Liver (tissue), 8 donors: ENCODE measurements at regions not wholly inside any gene's neighbourhood (a gene's known extent, or its start where the extent isn't known, plus 50 kb on each side); places are given as distances from the start of the nearest gene placed in this dataset.

Source experiments
- DNase-seq: peaks from one replicate; pipeline ENCODE4 v3.0.0-alpha.2; 2017; ENCODE audit warnings: low spot score
- H3K27ac ChIP-seq, 2 donors: one replicate each; pipeline ENCODE4 v1.7.0; 2013; ENCODE audit warnings: inconsistent platforms in 2 of 2, low read length in 2 of 2, control low read depth in 1 of 2, low read depth in 1 of 2, mild to moderate bottlenecking in 1 of 2
- H3K27me3 ChIP-seq, 4 donors: one replicate each; pipeline versions ENCODE4 v1.6.1 to v1.7.0; 2013; ENCODE audit warnings: low read length in 3 of 4, inconsistent platforms in 1 of 4, mild to moderate bottlenecking in 1 of 4, moderate library complexity in 1 of 4; ENCODE audit not compliant: control insufficient read depth in 4 of 4, insufficient read depth in 4 of 4
- H3K36me3 ChIP-seq, 4 donors: one replicate each; pipeline versions ENCODE4 v1.6.1 to v1.7.0; 2013; ENCODE audit warnings: low read length in 3 of 4, mild to moderate bottlenecking in 3 of 4, low read depth in 1 of 4, moderate library complexity in 1 of 4; ENCODE audit not compliant: control insufficient read depth in 4 of 4, insufficient read depth in 3 of 4
- H3K4me1 ChIP-seq, 4 donors: one replicate each; pipeline versions ENCODE4 v1.6.1 to v1.7.0; 2013; ENCODE audit warnings: low read length in 3 of 4, mild to moderate bottlenecking in 3 of 4, moderate library complexity in 1 of 4; ENCODE audit not compliant: control insufficient read depth in 4 of 4, insufficient read depth in 4 of 4
- H3K4me3 ChIP-seq, 3 donors: one replicate each; pipeline versions ENCODE4 v1.6.1 to v1.7.0; 2013; ENCODE audit warnings: low read length in 3 of 3, control low read depth in 1 of 3, low read depth in 1 of 3, mild to moderate bottlenecking in 1 of 3
- H3K9ac ChIP-seq, 2 donors: one replicate each; pipeline ENCODE4 v1.7.0; 2013; ENCODE audit warnings: low read length in 2 of 2, mild to moderate bottlenecking in 2 of 2, moderate library complexity in 2 of 2, control low read depth in 1 of 2, low read depth in 1 of 2
- H3K9me3 ChIP-seq, 4 donors: one replicate each; pipeline versions ENCODE4 v1.6.1 to v1.7.0; 2013; ENCODE audit warnings: low read length in 3 of 4; ENCODE audit not compliant: control insufficient read depth in 4 of 4
- EGR1 ChIP-seq, 2 donors: IDR thresholded peaks; 2 replicates each; pipeline ENCODE4 v1.6.1; 2016 to 2018; ENCODE audit warnings: antibody characterized with exemption in 2 of 2, low read depth in 2 of 2
- FOXA1 ChIP-seq: IDR thresholded peaks from 2 replicates; pipeline ENCODE4 v1.6.1; 2016; ENCODE audit warnings: antibody characterized with exemption
- FOXA2 ChIP-seq: IDR thresholded peaks from 2 replicates; pipeline ENCODE4 v1.6.1; 2016; ENCODE audit warnings: antibody characterized with exemption
- GABPA ChIP-seq, 2 donors: IDR thresholded peaks in 1 of 2; conservative IDR thresholded peaks in 1 of 2; 2 replicates each; pipeline ENCODE4 v1.6.1; 2016; ENCODE audit warnings: antibody characterized with exemption in 2 of 2, mild to moderate bottlenecking in 1 of 2, moderate library complexity in 1 of 2
- HNF4A ChIP-seq, 2 donors: conservative IDR thresholded peaks; 2 replicates each; pipeline ENCODE4 v1.6.1; 2016; ENCODE audit warnings: antibody characterized with exemption in 2 of 2, mild to moderate bottlenecking in 2 of 2
- HNF4G ChIP-seq: IDR thresholded peaks from 2 replicates; pipeline ENCODE4 v1.6.1; 2016; ENCODE audit warnings: antibody characterized with exemption
- JUND ChIP-seq, 2 donors: IDR thresholded peaks; 2 replicates each; pipeline ENCODE4 v1.6.1; 2016; ENCODE audit warnings: antibody characterized with exemption in 2 of 2
- NR2F2 ChIP-seq: IDR thresholded peaks from 2 replicates; pipeline ENCODE4 v1.6.1; 2016; ENCODE audit warnings: antibody characterized with exemption
- RAD21 ChIP-seq, 2 donors: IDR thresholded peaks; 2 replicates each; pipeline ENCODE4 v1.6.1; 2016; ENCODE audit warnings: antibody characterized with exemption in 2 of 2, mild to moderate bottlenecking in 2 of 2
- RXRA ChIP-seq, 2 donors: IDR thresholded peaks; 2 replicates each; pipeline ENCODE4 v1.6.1; 2017 to 2018; ENCODE audit warnings: antibody characterized with exemption in 2 of 2, mild to moderate bottlenecking in 1 of 2
- SP1 ChIP-seq: IDR thresholded peaks from 2 replicates; pipeline ENCODE4 v1.6.1; 2018; ENCODE audit warnings: antibody characterized with exemption, mild to moderate bottlenecking
- TAF1 ChIP-seq: conservative IDR thresholded peaks from 2 replicates; pipeline ENCODE4 v1.6.1; 2016; ENCODE audit warnings: antibody characterized with exemption, mild to moderate bottlenecking
- YY1 ChIP-seq: IDR thresholded peaks from 2 replicates; pipeline ENCODE4 v1.6.1; 2016; ENCODE audit warnings: antibody characterized with exemption, mild to moderate bottlenecking
- WGBS: extraction: QIAGEN DNeasy Blood & Tissue Kit; methylation state at CpG from one replicate; pipeline ENCODE4 v1.1.7; 2013; 5-methylcytosine and 5-hydroxymethylcytosine counted together
- TF ChIP-seq, protein P1 (sequence below): IDR thresholded peaks from 2 replicates; pipeline ENCODE4 v1.6.1; 2016; ENCODE audit warnings: antibody characterized with exemption
- TF ChIP-seq, protein P2 (sequence below): IDR thresholded peaks from 2 replicates; pipeline ENCODE4 v1.6.1; 2016; ENCODE audit warnings: antibody characterized with exemption
- TF ChIP-seq, protein P3 (sequence below): IDR thresholded peaks from 2 replicates; pipeline ENCODE4 v1.6.1; 2016; ENCODE audit warnings: antibody characterized with exemption
- TF ChIP-seq, protein P4 (sequence below): IDR thresholded peaks from 2 replicates; pipeline ENCODE4 v1.6.1; 2016; ENCODE audit warnings: antibody characterized with exemption, mild to moderate bottlenecking
- TF ChIP-seq, protein P5 (sequence below): fragments of 150-350 bp; IDR thresholded peaks from 2 replicates; pipeline ENCODE4 v1.5.1; 2017; ENCODE audit warnings: improper control_type of control experiment, low read depth, low read length; ENCODE audit not compliant: missing input control
- donor health status: healthy.
- donor health status: healthy.
- donor health status: healthy.
- donor health status: healthy.
- donor health status: healthy.

DNA sequence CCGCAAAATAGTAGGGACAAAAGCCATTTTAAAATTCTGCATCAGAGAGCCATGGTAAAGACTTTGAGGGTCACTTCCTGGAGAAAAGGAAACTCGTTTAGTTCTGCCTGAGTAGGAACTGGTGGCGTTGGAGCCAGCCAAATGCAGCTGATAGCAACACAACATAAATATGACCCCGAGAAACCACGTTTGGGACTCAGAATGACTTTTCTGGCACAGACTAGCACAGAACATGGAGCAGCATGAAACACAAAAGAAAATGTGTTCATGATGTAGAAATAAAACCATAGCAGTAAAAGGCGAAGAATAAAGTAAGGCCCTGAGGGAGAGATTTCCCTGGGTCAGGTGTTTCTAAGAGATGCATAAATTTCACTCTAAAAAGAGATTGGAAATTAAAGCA is 149.2 kb upstream of the KLHL29 start:
- no peak for TF ChIP-seq HNF4A (conservative IDR thresholded peaks at IDR 0.05)
- no peak for TF ChIP-seq YY1
- no peak for TF ChIP-seq FOXA2
- Histone ChIP-seq H3K27me3 (no peaks in the 10 kb centered on the region), H3K9me3 (no peaks in the 10 kb centered on the region), H3K27ac (no peak overlapping the region), H3K9ac (no peak overlapping the region), H3K4me3 (no peak overlapping the region), H3K4me1 (peaks cover 2 to 11% (median 3%) of the 10 kb centered on the region in 4 donors), H3K36me3 (no peaks in the 10 kb centered on the region)
- 76% methylated on average over 6 of the region's 6 CpGs for WGBS
- DNase-seq: no peak

DNA sequence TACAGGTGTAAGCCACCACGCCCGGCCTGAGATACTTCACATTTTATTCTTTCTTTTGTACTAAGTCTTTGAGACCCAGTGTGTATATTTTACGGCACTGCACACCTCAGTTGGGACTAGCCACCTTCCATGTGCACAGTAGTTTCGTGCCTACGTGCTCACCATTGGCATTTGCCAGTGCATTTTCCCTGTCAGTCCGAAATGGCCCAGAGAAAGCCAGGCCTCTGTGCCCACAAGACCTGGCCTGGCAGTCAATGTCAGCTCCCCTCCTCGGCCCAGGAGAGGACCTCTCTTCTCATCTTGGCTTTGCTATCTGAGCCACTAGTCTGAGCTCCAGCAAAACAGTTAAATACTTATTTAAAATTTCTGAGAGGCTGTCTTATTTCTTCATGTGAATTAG is 147.8 kb upstream of the KLHL29 start:
- no peak overlapping the region for H3K27ac ChIP-seq
- H3K4me3 ChIP-seq: no peak overlapping the region
- H3K27me3 ChIP-seq: no peaks in the 10 kb centered on the region
- H3K9ac ChIP-seq: no peak overlapping the region
- H3K36me3 ChIP-seq: no peaks in the 10 kb centered on the region
- no peaks in the 10 kb centered on the region for H3K9me3 ChIP-seq
- TF ChIP-seq HNF4A (conservative IDR thresholded peaks at IDR 0.05) (no peak), RXRA (IDR thresholded peaks at IDR 0.05) (no peak), RAD21 (IDR thresholded peaks at IDR 0.05) (no peak), YY1 (no peak), FOXA1 (no peak), SP1 (no peak), JUND (IDR thresholded peaks at IDR 0.05) (no peak), NR2F2 (no peak), EGR1 (IDR thresholded peaks at IDR 0.05; ENCODE audit: low read depth in 2 of 2) (no peak), TAF1 (no peak), FOXA2 (no peak), HNF4G (no peak), GABPA (IDR thresholded peaks at IDR 0.05 in 1 of 2, conservative IDR thresholded peaks at IDR 0.05 in 1 of 2) (no peak)
- TF ChIP-seq, protein P1, sequence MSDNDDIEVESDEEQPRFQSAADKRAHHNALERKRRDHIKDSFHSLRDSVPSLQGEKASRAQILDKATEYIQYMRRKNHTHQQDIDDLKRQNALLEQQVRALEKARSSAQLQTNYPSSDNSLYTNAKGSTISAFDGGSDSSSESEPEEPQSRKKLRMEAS: no peak
- TF ChIP-seq, protein P2, sequence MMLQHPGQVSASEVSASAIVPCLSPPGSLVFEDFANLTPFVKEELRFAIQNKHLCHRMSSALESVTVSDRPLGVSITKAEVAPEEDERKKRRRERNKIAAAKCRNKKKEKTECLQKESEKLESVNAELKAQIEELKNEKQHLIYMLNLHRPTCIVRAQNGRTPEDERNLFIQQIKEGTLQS: no peak
- TF ChIP-seq, protein P3, sequence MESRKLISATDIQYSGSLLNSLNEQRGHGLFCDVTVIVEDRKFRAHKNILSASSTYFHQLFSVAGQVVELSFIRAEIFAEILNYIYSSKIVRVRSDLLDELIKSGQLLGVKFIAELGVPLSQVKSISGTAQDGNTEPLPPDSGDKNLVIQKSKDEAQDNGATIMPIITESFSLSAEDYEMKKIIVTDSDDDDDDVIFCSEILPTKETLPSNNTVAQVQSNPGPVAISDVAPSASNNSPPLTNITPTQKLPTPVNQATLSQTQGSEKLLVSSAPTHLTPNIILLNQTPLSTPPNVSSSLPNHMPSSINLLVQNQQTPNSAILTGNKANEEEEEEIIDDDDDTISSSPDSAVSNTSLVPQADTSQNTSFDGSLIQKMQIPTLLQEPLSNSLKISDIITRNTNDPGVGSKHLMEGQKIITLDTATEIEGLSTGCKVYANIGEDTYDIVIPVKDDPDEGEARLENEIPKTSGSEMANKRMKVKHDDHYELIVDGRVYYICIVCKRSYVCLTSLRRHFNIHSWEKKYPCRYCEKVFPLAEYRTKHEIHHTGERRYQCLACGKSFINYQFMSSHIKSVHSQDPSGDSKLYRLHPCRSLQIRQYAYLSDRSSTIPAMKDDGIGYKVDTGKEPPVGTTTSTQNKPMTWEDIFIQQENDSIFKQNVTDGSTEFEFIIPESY: no peak
- TF ChIP-seq, protein P4, sequence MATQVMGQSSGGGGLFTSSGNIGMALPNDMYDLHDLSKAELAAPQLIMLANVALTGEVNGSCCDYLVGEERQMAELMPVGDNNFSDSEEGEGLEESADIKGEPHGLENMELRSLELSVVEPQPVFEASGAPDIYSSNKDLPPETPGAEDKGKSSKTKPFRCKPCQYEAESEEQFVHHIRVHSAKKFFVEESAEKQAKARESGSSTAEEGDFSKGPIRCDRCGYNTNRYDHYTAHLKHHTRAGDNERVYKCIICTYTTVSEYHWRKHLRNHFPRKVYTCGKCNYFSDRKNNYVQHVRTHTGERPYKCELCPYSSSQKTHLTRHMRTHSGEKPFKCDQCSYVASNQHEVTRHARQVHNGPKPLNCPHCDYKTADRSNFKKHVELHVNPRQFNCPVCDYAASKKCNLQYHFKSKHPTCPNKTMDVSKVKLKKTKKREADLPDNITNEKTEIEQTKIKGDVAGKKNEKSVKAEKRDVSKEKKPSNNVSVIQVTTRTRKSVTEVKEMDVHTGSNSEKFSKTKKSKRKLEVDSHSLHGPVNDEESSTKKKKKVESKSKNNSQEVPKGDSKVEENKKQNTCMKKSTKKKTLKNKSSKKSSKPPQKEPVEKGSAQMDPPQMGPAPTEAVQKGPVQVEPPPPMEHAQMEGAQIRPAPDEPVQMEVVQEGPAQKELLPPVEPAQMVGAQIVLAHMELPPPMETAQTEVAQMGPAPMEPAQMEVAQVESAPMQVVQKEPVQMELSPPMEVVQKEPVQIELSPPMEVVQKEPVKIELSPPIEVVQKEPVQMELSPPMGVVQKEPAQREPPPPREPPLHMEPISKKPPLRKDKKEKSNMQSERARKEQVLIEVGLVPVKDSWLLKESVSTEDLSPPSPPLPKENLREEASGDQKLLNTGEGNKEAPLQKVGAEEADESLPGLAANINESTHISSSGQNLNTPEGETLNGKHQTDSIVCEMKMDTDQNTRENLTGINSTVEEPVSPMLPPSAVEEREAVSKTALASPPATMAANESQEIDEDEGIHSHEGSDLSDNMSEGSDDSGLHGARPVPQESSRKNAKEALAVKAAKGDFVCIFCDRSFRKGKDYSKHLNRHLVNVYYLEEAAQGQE: no peak
- TF ChIP-seq, protein P5, sequence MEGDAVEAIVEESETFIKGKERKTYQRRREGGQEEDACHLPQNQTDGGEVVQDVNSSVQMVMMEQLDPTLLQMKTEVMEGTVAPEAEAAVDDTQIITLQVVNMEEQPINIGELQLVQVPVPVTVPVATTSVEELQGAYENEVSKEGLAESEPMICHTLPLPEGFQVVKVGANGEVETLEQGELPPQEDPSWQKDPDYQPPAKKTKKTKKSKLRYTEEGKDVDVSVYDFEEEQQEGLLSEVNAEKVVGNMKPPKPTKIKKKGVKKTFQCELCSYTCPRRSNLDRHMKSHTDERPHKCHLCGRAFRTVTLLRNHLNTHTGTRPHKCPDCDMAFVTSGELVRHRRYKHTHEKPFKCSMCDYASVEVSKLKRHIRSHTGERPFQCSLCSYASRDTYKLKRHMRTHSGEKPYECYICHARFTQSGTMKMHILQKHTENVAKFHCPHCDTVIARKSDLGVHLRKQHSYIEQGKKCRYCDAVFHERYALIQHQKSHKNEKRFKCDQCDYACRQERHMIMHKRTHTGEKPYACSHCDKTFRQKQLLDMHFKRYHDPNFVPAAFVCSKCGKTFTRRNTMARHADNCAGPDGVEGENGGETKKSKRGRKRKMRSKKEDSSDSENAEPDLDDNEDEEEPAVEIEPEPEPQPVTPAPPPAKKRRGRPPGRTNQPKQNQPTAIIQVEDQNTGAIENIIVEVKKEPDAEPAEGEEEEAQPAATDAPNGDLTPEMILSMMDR: no peak
- peaks cover 2 to 11% (median 3%) of the 10 kb centered on the region in 4 donors for H3K4me1 ChIP-seq
- WGBS: 92% methylated on average over 7 of the region's 7 CpGs
- DNase-seq: no peak
